GM04503 (cell line): ENCODE measurements at regions not wholly inside any gene's neighbourhood (a gene's known extent, or its start where the extent isn't known, plus 50 kb on each side); places are given as distances from the start of the nearest gene placed in this dataset.
A peak's percentile ranks its signal among the peaks of the same experiment; 100 is the strongest.

ENCODE experiments used
- DNase-seq: peaks from one replicate; pipeline ENCODE4 v3.0.0-alpha.2; 2012; ENCODE audit warnings: low read depth

GRCh38 chr2:200054681-200055468, 99.5 kb downstream of the MAIP1 start:
- no peak for DNase-seq

- no peak for DNase-seq
Observed at GRCh38 chr2:200056105-200056504, 100.7 kb downstream of the MAIP1 start.

DNA sequence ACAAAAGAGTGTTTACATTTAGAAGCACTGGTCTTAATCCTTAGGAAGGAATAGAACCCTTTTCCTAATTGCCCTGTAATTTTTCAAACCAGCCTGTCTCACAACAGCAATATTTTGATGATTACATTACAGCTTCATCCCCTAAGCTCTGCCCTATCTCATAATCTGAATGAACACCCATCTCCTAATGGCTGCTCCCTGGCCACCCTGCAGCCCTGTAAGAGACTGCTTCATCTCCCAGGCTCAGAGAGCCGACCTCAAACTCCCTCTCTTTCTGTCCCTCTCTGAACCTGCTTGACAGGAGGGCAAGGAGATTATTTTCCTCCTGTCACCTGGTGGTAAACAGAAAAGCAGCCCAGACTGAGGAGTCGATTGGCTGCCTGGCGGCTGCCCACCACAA, 107.8 kb downstream of the MAIP1 start:
- DNase-seq = no peak

- DNase-seq = no peak
Observed at GRCh38 chr2:200064879-200065278, 109.5 kb downstream of the MAIP1 start.

- no peak for DNase-seq
Observed at GRCh38 chr2:200065477-200065876, 110.1 kb downstream of the MAIP1 start.

- DNase-seq = no peak
Observed at GRCh38 chr2:200066417-200066816, 111.0 kb downstream of the MAIP1 start.

GRCh38 chr2:200068642-200069041, 113.3 kb downstream of the MAIP1 start:
- no peak for DNase-seq

DNA sequence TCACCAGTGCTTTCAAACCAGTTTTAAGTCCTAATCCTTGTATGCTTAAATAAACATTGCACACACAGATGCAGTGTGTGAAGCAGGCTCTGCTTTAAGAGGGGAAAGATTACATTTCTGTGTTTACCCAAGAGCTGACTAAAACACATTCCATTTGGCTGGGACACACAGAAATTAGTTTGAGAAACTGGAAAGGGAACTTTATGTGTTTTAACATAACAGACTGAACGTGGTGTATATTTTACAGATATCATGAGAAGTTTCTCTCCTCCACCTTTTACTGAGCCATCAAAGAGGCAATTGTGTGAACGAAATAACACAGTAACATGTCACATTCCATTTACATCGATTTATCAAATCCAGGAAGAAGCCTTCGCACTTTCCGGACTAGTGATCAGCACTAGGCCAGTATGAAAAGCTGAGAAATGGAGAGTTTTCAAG, 121.8 kb downstream of the MAIP1 start:
- DNase-seq = peak; percentile 9

DNA sequence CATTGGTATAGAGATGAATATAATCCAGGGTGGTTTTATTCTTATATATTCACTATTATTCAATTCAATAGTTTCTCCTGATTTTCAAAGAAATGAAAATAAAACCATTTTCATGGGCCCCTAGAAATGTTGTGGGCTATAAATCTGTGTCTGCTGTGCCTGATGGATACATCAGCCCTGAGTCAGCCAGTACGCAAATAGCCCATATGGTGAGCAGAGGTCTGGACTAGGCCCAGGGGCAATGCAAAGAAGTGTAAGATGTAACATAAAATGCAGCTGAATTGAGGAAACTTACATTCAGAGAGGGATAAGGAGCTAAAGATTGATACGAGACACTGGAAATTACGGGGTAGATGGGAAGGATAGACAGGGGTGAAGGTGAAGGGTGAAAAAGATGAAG, 122.5 kb downstream of the MAIP1 start:
- DNase-seq = no peak

DNA sequence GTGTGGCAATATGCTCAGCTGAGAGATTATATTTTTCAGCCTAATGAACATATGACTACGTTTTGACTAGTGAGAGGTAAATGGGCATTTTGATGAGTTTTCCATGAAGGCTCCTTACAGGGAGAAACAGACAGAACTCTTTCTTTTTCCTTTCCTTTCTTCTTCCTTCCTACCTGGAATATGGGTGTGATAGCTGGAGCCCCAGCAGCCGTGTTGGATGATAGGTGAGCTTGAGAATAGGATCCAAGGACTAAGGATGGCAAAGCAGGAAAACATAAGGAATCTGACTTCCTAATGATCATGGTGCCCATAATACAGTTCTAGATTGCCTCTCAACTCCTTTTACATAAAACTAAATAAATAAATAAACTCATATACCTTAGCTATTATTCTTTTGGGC, 124.0 kb downstream of the MAIP1 start:
- DNase-seq = no peak

DNA sequence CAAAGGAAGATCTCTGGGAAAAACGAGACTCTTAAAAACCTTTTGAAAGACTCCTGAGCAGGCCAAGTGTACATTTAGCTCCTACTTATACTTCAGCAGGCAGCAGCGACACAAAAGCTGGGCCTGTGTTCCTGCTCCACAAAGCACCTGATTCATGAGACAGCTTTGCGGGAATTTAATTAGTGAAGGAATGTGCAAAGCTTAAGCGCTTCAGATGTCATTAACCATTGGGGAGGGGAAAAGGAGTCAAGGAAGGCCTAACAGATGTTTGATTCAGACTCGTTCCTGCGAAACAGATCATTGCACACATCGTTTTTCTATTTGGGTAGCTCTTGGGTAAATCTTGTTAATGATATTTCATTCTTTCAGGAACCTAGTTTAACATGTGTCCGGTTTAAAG, 125.9 kb downstream of the MAIP1 start:
- DNase-seq = no peak

DNA sequence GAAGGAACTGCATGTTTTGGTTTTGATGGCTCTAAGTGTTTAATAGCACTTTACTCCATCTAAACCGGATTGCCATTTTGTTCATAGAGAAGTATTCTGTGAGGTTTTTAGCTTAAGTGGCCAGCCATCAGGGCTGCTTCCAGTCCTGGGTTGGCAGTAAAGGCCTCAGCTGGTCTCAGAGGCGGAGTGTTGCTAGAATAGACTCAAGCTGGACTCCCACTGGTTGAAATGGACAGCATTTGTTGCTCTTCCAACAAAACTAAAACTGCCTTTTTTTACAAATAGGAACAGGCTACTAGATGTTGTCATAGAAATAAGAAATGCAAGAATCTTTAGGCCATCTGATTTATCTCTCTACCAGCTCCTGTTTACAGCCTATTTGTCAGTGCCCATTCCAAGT, 126.4 kb downstream of the MAIP1 start:
- no peak for DNase-seq

- DNase-seq = no peak
Observed at GRCh38 chr2:200084036-200084435, 128.7 kb downstream of the MAIP1 start.

DNA sequence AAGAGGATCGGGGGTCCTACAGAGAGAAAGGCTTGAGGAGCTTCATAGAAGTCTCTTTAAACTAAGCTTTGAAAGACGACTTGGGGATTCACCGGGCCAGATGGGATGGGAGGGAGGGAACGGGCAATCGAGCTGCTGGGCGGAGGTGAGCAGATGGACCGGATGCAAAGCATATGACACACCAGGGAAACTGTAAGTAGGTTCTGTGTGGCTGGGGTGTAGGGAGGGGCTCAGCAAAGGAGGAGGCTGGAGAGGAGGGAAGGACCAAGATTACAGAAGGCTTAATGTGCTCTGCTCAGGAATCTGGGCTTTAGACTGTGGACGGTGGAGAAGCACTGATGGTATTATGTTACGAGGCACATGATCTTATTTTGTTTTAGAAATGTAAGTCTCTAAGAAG, 131.5 kb downstream of the MAIP1 start:
- DNase-seq = no peak

GRCh38 chr2:200087451-200087850, 132.1 kb downstream of the MAIP1 start:
- no peak for DNase-seq

- DNase-seq = no peak
Observed at GRCh38 chr2:200089040-200089755, 133.8 kb downstream of the MAIP1 start.

- no peak for DNase-seq
Observed at GRCh38 chr2:200089756-200090109, 134.4 kb downstream of the MAIP1 start.

- DNase-seq = no peak
Observed at GRCh38 chr2:200090683-200091082, 135.3 kb downstream of the MAIP1 start.

- DNase-seq = no peak
Observed at GRCh38 chr2:200091126-200091525, 135.7 kb downstream of the MAIP1 start.

DNA sequence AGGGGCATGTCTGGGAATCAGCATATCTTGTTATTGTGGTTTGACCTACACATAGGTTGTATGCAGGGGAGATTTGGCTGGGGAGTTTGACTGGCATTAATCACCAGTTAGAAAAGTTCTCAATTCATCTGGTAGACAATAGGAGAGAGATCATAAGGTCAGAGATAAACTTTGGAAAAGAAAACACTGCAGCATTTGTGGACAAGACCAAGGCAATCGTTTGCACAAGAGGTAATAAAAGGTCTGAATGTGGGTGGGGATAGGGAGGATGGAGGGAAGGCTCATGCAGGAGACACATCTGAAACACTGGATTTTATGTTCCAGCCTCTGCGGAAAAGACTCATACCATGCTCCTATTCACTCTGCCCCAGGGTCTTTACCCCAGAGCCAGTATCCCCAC, 136.9 kb downstream of the MAIP1 start:
- no peak for DNase-seq

- no peak for DNase-seq
Observed at GRCh38 chr2:200095436-200095835, 140.1 kb downstream of the MAIP1 start.

DNA sequence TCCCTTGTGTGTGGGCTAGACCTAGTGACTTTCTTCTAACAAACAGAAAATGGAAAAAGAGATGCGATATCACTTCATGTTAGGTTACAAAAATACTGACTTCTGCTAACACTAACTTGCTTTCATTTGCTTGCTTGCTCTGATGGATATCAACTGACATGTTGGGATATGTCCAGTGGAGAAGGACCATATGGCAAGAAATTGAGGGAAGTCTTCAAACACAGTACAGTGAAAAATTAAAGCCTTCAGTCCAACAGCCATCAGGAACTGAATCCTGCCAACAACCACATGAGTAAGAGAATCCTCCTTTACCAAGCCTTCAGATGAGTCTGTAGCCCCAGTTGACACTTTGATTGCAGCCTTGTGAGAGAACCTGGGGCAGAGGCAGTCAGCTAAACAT, 143.9 kb downstream of the MAIP1 start:
- no peak for DNase-seq

DNA sequence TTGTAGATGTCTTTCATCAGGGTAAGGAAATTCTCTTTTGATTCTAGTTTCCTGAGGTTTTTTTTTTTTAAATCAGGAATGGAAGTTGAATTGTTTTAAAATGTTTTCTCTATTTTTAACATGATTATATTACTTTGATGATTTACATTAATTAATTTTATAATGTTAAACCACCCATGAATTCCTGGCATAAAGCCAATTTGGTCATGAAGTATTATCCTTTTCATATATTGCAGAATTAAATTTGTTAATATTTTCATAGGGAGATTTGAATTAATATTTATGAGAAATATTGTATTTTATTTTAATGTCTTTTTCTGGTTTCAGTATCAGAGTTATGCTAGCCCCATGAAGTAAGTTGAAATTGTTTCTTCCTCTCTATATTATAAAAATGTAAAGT, 144.6 kb downstream of the MAIP1 start:
- DNase-seq = no peak

- DNase-seq = no peak
Observed at GRCh38 chr2:200101922-200102321, 146.5 kb downstream of the MAIP1 start.
